Loucy (cell line): ENCODE measurements at regions not wholly inside any gene's neighbourhood (a gene's known extent, or its start where the extent isn't known, plus 50 kb on each side); places are given as distances from the start of the nearest gene placed in this dataset.

Experiments used
- EZH2phosphoT487 ChIP-seq: fragments of 200-600 bp; IDR thresholded peaks from 2 replicates; pipeline ENCODE4 v1.6.1; 2018; ENCODE audit warnings: antibody characterized with exemption, mild to moderate bottlenecking, moderate library complexity, borderline replicate concordance
- TF ChIP-seq, protein P1 (sequence below): fragments of 200-600 bp; sonication (generic); conservative IDR thresholded peaks from 2 replicates; pipeline ENCODE4 v1.5.1; 2014; ENCODE audit warnings: mild to moderate bottlenecking, antibody characterized with exemption, low read length

DNA sequence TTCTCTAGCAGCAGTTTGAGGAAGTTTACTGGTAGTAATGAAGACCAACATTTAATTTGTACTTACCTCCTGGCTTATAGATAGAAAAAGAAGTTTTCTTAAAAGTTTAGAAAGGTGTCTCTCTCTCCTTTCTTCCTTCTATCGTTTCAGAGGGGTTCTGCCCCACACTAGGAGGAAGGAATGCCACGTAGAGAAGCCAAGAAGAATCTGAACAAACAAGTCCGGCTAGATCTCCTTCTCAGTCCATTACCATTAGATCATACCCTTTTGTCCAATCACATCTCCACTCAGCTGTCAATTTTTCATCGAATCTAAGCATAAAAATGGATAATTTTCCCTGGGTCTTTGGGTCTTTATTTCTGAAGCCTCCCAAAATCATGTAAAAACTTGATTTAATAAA, 1048.1 kb downstream of the SI start:
- TF ChIP-seq, protein P1, sequence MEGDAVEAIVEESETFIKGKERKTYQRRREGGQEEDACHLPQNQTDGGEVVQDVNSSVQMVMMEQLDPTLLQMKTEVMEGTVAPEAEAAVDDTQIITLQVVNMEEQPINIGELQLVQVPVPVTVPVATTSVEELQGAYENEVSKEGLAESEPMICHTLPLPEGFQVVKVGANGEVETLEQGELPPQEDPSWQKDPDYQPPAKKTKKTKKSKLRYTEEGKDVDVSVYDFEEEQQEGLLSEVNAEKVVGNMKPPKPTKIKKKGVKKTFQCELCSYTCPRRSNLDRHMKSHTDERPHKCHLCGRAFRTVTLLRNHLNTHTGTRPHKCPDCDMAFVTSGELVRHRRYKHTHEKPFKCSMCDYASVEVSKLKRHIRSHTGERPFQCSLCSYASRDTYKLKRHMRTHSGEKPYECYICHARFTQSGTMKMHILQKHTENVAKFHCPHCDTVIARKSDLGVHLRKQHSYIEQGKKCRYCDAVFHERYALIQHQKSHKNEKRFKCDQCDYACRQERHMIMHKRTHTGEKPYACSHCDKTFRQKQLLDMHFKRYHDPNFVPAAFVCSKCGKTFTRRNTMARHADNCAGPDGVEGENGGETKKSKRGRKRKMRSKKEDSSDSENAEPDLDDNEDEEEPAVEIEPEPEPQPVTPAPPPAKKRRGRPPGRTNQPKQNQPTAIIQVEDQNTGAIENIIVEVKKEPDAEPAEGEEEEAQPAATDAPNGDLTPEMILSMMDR, result no peak
- no peak for TF ChIP-seq EZH2phosphoT487
